AG09319 (cell line): ENCODE measurements at regions not wholly inside any gene's neighbourhood (a gene's known extent, or its start where the extent isn't known, plus 50 kb on each side); places are given as distances from the start of the nearest gene placed in this dataset.

Experiments used
- DNase-seq: peaks from one replicate; pipeline ENCODE4 v3.0.0-alpha.2; 2010; ENCODE audit warnings: low read depth; ENCODE audit errors: extremely low read depth
- CTCF ChIP-seq: IDR thresholded peaks from 2 replicates; pipeline ENCODE4 v1.5.1; 2011; ENCODE audit warnings: low read depth, mild to moderate bottlenecking, inconsistent platforms, low read length, moderate library complexity

- DNase-seq = no peak
- TF ChIP-seq CTCF = no peak
These were observed 128.0 kb downstream of the IRF8 start for GRCh38 chr16:86026916-86027315.

GRCh38 chr16:86027373-86028126 is 128.6 kb downstream of the IRF8 start:
- DNase-seq = no peak
- no peak for TF ChIP-seq CTCF

- no peak for TF ChIP-seq CTCF
- peak; percentile 2 for DNase-seq
These were observed 130.3 kb downstream of the IRF8 start for GRCh38 chr16:86029131-86029741.

- DNase-seq = no peak
- TF ChIP-seq CTCF = no peak
These were observed 131.2 kb downstream of the IRF8 start for GRCh38 chr16:86030116-86030515.

- no peak for TF ChIP-seq CTCF
These were observed 132.2 kb downstream of the IRF8 start for GRCh38 chr16:86031141-86031678.

GRCh38 chr16:86033016-86033474 is 134.1 kb downstream of the IRF8 start:
- no peak for DNase-seq
- no peak for TF ChIP-seq CTCF

More at GRCh38 chr16:86031141-86031678, 132.2 kb downstream of the IRF8 start:
- no peak for DNase-seq

GRCh38 chr16:86033971-86034370 is 135.0 kb downstream of the IRF8 start:
- no peak for DNase-seq
- TF ChIP-seq CTCF = no peak
